Duodenal mucosa (tissue), 2 donors: ENCODE measurements at regions not wholly inside any gene's neighbourhood (a gene's known extent, or its start where the extent isn't known, plus 50 kb on each side); places are given as distances from the start of the nearest gene placed in this dataset.
"Not testable (repeated sequence)": the region's sequence is repeated elsewhere in the genome, so short reads cannot be mapped to it uniquely, and the experiment has no call there.

Experiments
- H3K27ac ChIP-seq: one replicate; pipeline ENCODE4 v1.7.0; 2013; ENCODE audit warnings: low read depth, low read length
- H3K27me3 ChIP-seq, 2 donors: one replicate each; pipeline ENCODE4 v1.7.0; 2013; ENCODE audit warnings: low read length in 2 of 2, control low read depth in 1 of 2; ENCODE audit not compliant: insufficient read depth in 2 of 2, control insufficient read depth in 1 of 2
- H3K36me3 ChIP-seq, 2 donors: one replicate each; pipeline ENCODE4 v1.7.0; 2013; ENCODE audit warnings: low read length in 2 of 2, control low read depth in 1 of 2; ENCODE audit not compliant: insufficient read depth in 2 of 2, control insufficient read depth in 1 of 2
- H3K4me1 ChIP-seq, 2 donors: one replicate each; pipeline ENCODE4 v1.7.0; 2013; ENCODE audit warnings: low read length in 2 of 2, control low read depth in 1 of 2; ENCODE audit not compliant: insufficient read depth in 2 of 2, control insufficient read depth in 1 of 2
- H3K4me3 ChIP-seq, 2 donors: one replicate each; pipeline ENCODE4 v1.7.0; 2013; ENCODE audit warnings: low read length in 2 of 2, low read depth in 1 of 2
- H3K9ac ChIP-seq, 2 donors: one replicate each; pipeline ENCODE4 v1.7.0; 2013; ENCODE audit warnings: low read length in 2 of 2, low read depth in 1 of 2
- H3K9me3 ChIP-seq, 2 donors: one replicate each; pipeline ENCODE4 v1.7.0; 2013; ENCODE audit warnings: low read length in 2 of 2, control low read depth in 1 of 2; ENCODE audit not compliant: control insufficient read depth in 1 of 2

DNA sequence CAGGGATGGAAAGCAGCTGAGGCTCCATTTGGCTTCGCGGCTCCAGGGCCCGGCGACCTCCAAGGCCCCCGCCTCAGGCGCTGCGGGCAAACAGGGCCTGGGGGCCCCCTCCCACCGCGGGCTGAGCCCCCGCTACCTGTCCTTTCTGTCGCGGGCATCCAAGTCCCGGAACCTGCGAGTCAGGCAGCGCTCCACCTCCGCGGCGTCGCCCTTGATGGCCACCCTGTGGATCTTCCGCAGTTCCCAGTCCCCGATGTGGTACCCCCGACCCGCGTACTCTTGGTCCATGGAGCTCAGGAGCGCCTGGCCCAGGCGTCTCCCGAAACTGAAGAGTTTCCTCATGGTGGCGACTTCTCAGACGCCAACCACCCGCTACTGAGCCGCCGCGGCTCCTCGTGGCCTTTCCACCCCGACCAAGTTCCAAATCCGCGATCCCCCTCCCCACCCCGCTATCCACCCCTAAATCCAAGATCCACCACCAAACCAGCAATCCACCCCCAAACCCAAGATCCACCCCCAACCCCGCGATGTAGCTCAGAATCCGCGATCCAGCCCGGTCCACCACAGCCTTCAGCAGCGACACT is 86.5 kb upstream of the CCDC180 start:
- Histone ChIP-seq H3K4me3 (peak overlapping the region; percentile 15 to 45), H3K9me3 (no peaks in the 10 kb centered on the region), H3K27ac (no peak overlapping the region), H3K36me3 (no peaks in the 10 kb centered on the region), H3K4me1 (peaks cover 0 to 2% of the 10 kb centered on the region in 2 donors), H3K27me3 (peaks cover 18 to 25% of the 10 kb centered on the region in 2 donors), H3K9ac (no peak overlapping the region)

DNA sequence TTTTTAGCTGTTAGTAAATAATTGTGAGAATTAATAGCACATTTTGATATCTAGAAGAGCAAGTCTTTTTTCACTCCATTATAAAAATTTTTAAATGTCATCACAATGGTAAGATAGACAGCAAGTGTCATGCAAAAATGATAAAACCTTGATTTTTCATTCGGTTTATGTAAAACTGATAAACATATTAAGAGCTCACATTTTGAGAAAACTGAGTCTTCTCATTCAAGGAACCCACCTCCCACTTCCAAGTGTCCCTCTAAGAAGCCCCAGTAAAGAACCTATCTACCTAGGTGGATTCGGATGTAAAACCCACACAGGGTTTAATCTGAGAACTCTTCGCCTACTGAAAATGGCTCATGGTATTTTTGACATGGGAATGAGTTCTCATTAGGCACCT is 87.1 kb upstream of the CCDC180 start:
- H3K9ac ChIP-seq, H3K27ac ChIP-seq, H3K4me3 ChIP-seq, H3K9me3 ChIP-seq, H3K36me3 ChIP-seq, H3K4me1 ChIP-seq: not testable (repeated sequence)
- peaks cover 18 to 25% of the 10 kb centered on the region in 2 donors for H3K27me3 ChIP-seq

DNA sequence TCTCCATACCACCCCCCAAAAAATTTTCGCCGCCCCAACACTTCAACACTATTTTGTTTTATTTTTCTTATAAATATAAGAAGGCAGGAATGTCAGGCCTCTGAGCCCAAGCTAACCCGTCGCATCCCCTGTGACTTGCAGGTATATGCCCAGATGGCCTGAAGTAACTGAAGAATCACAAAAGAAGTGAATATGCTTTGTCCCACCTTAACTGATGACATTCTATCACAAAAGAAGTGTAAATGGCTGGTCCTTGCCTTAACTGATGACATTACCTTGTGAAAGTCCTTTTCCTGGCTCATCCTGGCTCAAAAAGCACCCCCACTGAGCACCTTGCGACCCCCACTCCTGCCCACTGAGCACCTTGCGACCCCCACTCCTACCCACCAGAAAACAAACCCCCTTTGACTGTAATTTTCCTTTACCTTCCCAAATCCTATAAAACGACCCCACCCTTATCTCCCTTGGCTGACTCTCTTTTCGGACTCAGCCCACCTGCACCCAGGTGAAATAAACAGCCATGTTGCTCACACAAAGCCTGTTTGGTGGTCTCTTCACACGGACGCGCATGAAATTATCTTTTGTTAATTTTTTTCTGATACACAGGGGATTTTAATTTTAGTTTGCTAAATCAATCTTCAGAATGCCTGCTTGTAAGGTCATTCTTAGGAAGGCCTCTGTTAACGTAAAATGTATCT is 87.9 kb upstream of the CCDC180 start:
- not testable (repeated sequence) for H3K9me3 ChIP-seq, H3K36me3 ChIP-seq, H3K9ac ChIP-seq, H3K4me1 ChIP-seq, H3K4me3 ChIP-seq, H3K27ac ChIP-seq
- peaks cover 18 to 25% of the 10 kb centered on the region in 2 donors for H3K27me3 ChIP-seq

DNA sequence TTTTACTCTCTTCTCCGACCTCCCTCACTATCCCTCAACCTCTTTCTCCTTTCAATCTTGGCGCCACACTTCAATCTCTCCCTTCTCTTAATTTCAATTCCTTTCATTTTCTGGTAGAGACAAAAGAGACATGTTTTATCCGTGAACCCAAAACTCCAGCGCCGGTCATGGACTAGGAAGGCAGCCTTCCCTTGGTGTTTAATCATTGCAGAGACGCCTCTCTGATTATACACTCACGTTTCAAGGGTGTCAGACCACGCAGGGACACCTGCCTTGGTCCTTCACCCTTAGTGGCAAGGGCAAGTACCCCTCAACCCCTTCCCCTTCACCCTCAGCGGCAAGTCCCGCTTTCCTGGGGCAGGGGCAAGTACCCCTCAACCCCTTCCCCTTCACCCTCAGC is 92.3 kb upstream of the CCDC180 start:
- H3K4me1 ChIP-seq, H3K9ac ChIP-seq, H3K27ac ChIP-seq, H3K4me3 ChIP-seq, H3K27me3 ChIP-seq, H3K36me3 ChIP-seq, H3K9me3 ChIP-seq: not testable (repeated sequence)

DNA sequence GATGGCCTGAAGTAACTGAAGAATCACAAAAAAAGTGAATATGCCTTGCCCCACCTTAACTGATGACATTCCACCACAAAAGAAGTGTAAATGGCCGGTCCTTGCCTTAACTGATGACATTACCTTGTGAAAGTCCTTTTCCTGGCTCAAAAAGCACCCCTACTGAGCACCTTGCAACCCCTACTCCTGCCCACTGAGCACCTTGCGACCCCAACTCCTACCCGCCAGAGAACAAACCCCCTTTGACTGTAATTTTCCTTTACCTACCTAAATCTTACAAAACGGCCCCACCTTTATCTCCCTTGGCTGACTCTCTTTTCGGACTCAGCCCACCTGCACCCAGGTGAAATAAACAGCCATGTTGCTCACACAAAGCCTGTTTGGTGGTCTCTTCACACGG is 92.9 kb upstream of the CCDC180 start:
- H3K9me3 ChIP-seq, H3K27me3 ChIP-seq, H3K36me3 ChIP-seq, H3K4me3 ChIP-seq, H3K4me1 ChIP-seq, H3K9ac ChIP-seq, H3K27ac ChIP-seq: not testable (repeated sequence)

DNA sequence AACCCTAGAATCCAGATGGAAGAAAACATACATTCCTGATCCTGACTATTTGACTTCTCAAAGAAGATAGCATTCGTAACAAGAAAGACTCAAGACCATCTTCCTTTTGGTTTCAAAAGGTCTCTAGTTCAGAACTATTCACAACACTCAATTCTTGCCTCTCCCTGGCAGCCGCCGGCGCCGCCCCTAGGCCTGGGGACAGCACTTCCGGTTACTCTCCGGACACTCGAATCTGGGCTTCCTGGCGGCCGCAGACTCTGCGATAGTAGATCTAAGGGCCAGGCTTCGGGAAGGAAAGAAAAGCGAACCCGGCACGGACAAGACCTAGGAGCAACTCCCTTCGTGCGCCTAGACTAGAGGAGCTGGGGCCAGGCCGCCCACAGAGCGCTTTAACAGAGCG is 107.8 kb upstream of the CCDC180 start:
- H3K9me3 ChIP-seq, H3K27me3 ChIP-seq, H3K4me1 ChIP-seq, H3K4me3 ChIP-seq, H3K27ac ChIP-seq, H3K9ac ChIP-seq, H3K36me3 ChIP-seq: not testable (repeated sequence)

DNA sequence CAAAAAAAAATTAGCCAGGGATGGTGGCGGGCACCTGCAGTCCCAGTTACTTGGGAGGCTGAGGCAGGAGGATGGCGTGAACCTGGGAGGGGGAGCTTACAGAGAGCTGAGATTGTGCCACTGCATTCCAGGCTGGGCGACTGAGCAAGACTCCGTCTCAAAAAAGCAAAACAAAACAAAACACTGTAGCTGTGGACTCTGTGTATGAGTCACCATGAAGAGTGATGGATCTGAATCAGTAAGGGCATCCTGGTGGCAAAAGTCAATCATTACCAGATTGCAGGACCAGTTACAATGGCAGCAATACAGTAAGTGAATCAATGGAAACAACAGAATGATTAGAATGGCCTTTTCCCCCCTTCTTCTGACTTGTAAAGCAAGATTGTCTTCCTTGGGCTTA is 113.7 kb upstream of the CCDC180 start:
- H3K9me3 ChIP-seq, H3K4me3 ChIP-seq, H3K36me3 ChIP-seq, H3K9ac ChIP-seq, H3K27me3 ChIP-seq, H3K4me1 ChIP-seq, H3K27ac ChIP-seq: not testable (repeated sequence)

DNA sequence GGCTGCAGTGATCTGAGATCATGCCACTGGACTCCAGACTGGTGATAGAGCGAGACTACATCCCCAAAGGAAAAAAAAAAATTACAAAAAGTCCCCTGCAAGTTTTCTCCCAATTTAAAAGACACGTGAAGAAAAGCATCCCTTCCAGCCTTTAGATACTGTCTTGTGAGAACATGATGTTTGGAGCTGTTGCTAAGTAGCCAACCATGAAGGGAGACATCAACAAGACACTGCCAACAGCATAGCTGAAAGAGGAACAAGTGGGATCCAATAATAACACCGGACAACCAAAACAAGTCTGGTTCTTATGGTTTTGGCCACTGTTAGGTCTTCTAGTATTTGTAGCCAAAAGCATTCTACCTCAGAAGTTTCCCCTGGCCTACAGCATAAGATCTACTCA is 118.9 kb upstream of the CCDC180 start:
- H3K4me3 ChIP-seq = no peak overlapping the region
- H3K9me3 ChIP-seq = no peaks in the 10 kb centered on the region
- no peak overlapping the region for H3K27ac ChIP-seq

DNA sequence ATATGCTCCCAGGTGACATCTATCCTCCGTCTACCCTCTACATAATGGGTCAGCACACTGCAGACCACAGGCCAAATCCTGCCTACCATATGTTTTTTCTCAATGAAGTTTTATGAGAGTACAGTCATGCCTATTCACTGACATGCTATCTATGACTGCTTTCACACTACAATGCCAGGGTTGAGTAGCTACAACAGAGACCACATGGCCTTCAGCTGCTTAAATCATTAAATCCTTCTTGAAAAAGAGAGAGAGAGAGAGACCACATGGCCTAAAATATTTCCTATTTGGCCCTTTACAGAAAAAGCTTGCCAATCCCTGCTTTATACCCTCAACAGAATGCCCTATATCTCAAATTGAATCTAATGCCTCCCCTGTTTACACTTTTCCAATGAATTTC is 119.8 kb upstream of the CCDC180 start:
- not testable (repeated sequence) for H3K4me3 ChIP-seq, H3K36me3 ChIP-seq, H3K9ac ChIP-seq, H3K9me3 ChIP-seq, H3K27ac ChIP-seq, H3K4me1 ChIP-seq, H3K27me3 ChIP-seq

More for the DNA sequence above, 118.9 kb upstream of the CCDC180 start:
- Histone ChIP-seq H3K27me3 (peaks cover 3 to 5% of the 10 kb centered on the region in 2 donors), H3K36me3 (no peaks in the 10 kb centered on the region), H3K9ac (no peak overlapping the region), H3K4me1 (no peaks in the 10 kb centered on the region)

DNA sequence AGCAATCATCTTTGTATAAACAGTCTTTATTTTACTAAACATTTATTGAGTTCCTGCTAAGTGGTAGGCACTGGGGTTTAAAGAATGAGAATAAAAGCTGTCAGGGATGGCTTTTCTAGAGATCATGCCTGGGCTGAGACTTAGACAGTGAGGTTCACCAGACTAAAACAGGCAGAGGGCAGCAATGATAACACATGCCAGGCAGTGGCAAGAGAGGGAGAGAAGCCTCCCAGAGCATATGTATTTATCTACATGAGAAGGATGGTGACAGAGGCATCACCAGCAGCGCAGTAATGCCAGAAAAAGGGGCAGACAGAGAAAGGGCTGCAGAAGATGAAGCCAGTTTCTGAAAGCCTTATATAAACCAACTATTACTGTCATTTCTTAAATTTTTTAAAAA is 121.0 kb upstream of the CCDC180 start:
- Histone ChIP-seq H3K36me3 (no peaks in the 10 kb centered on the region), H3K4me1 (no peaks in the 10 kb centered on the region), H3K27ac (no peak overlapping the region), H3K9me3 (no peaks in the 10 kb centered on the region), H3K4me3 (no peak overlapping the region), H3K9ac (no peak overlapping the region), H3K27me3 (peaks cover 3 to 5% of the 10 kb centered on the region in 2 donors)

DNA sequence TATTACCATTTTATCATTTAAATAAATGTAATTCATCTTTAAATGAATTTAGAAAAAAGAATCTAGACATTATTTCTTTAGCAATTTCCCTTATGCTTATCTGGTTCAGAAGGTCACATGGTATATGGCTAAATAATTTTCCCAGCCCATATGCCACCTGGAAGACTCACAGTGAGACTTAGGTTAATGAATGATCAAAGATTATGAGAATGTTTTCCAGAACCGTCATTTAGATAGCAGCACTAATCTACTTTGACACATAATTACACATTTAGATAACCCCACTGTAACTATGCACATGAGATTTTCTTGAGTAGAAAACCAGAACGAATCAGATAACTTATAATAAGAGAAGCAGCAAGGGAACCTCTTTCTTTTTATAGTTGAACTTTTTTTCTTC is 124.9 kb upstream of the CCDC180 start:
- not testable (repeated sequence) for H3K9ac ChIP-seq, H3K27me3 ChIP-seq, H3K9me3 ChIP-seq, H3K4me3 ChIP-seq, H3K4me1 ChIP-seq, H3K36me3 ChIP-seq, H3K27ac ChIP-seq
